Ureter (tissue), 1 donor: ENCODE measurements at regions not wholly inside any gene's neighbourhood (a gene's known extent, or its start where the extent isn't known, plus 50 kb on each side); places are given as distances from the start of the nearest gene placed in this dataset.

Source experiments
- DNase-seq: peaks from one replicate; pipeline ENCODE4 v3.0.0-alpha.2; 2020; ENCODE audit warnings: low spot score
- donor health status: DM: yes; HTN: yes; CAD: no.

GRCh38 chr16:85173981-85174751 is 61.9 kb upstream of the CIBAR2 start:
- no peak for DNase-seq

DNA sequence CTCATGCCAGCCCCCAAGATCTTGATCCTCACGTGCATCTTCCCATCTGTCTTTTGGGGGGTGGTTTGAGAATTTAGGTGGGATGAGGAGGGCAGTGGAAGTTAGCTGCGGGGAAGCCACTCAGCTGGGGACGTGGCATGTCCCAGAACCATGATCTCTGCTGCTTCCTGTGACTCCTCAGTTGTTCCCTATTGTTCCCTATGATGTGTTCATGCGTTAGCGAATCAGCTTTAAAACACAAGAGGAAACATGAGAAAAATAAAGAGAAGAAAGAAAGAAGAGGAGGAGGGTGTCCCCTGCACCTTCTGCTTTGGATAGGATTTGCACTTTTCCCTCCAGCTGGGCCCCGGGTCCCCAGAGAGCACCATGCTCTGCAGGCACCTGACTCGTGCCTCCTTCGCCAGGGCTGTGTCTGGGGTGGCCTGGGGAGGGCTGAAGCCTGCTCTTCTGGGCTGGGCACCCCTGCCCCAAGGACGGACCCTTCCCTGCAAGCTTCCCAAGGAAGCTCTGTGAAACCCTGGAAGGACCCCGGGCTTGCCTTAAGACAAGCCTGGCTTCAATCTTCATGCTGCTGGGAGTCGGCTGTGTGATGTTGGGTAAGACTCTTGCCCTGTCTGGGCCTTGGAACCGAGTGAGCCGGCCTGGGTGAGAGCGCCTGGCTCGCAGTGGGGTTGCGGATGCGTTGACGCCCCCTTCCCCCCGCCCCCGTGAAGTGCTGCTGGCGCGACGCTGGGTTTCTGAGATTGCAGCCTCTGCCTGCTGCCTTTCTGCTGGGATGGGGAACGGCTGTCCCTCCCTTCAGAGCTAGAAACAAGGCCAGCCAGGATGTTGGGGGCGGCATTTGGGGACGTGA is 62.8 kb upstream of the CIBAR2 start:
- DNase-seq = no peak

DNA sequence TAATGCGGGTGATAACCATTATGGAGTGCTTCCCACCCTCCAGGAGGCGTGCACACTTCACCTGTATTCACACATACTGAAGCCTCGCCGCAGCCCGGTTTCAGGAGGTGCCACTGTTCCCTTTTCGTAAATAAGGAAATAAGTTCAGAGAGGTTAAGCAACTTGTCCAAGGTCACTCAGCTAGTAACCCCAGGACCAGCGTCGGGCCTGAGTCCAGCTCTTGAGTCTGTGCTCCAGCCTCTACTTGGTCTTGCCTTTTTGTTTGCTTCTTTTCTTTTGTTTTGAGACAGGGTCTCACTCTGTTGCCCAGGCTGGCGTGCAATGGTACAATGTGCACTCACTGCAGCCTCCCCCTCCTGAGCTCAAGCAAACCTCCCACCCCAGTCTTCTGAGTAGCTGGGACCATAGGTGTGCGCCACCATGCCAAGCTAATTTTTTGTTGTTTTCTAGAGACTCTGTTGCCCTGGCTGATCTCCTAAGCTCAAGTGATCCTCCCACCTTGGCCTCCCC is 63.5 kb upstream of the CIBAR2 start:
- no peak for DNase-seq

DNA sequence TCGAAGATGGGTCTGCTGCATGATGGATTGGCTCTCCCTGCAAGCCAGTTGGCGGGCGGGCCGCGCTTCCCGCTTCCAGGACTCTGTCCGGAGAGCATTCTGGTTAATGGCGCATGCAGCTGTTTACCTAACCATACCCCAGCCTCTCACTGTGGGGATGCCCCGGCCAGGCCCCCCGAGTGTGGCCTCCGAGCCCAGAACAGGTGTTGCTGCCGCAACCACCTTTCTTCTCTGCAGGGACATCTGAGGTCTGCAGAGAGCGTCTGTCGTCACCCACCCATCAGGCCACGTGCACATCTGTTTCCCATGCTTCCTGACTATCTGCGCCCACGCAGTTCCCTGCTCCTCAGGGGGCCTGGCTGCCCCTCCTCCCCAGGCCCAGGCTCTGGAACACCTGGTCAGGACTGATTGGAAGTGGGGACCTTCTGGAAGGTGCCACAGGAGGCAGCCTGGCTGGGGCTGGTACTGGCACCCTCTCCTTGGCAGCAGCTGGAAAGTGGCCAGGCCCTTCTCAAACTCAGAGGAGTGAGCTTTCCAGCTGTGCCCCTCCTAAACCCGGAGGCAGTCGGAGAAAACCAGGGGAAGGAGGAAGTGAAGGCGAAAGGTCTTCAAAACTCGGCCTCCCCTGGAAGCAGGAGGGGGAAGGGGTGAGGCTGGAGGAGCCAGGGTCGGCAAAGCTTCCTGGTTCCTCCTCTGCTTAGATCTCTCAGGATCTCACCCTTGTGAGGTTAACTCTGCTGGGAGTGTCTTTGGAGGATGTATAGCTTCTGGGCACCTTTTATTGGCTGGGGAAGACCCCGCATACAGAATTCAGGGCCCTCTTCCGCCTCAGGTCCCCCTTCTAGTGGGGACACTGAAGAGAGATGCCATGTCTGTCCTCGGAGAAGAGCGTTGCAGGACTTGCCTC is 64.5 kb upstream of the CIBAR2 start:
- DNase-seq = no peak

GRCh38 chr16:85177448-85177846 is 65.2 kb upstream of the CIBAR2 start:
- DNase-seq = no peak

GRCh38 chr16:85178006-85178591 is 65.8 kb upstream of the CIBAR2 start:
- DNase-seq = no peak

DNA sequence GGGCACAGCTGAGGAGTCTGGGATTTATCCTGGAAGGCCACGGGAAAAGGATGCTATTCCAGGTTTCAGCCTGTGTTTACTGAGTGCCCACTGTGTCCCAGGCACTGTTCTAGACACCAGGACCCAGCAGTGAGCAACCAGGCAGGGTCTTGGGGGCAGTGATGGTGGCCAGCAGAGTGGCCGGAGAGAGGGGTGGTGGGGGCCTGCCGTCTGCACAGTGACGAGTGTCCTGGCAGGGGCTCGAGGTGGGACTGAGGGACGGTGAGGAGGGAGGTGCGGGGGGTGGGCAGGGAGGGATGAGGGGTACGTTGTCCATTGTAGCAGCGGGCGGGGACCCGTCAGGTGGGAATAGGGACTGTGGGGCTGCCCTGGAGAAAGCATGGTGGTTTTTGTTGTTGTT is 66.3 kb upstream of the CIBAR2 start:
- no peak for DNase-seq

- no peak for DNase-seq
Observed at GRCh38 chr16:85179344-85180046, 67.2 kb upstream of the CIBAR2 start.

DNA sequence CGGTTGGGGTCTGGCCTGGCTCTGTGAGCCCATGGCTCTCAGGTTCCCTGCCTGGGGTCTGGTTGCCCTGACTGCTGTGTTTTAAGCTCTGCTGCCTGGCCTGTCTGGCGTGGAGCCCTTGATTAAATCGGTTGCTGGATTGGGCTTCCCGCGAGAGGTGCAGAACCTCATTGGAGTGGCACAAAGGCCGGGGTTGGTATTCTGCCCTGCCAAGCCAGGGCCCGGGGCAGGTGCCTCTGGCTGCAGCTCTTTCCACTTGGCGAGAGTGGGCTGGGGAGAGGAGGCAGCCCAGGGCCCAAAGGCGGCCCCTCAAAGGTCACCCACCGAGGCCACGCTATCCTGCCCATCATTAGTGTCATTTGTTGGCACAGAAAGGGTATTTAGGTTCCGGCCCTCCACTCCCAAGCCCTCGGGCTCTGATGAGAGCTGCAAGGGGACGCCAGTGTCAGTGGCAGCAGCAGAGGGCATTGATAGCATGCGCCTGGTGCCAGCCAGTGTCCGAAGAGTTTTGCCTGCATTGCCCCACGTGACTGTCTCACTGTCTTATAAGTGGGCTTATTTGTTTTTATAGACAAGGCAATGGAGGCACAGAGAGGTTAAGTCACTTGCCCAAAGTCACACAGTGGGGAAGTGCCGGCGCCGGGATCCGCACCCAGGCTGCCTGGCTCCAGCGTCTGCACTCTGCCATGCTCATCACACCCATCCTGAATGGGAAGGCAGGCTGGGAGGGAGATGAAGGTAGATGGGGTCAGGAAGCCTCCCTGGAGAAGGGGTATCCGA is 68.0 kb upstream of the CIBAR2 start:
- no peak for DNase-seq

DNA sequence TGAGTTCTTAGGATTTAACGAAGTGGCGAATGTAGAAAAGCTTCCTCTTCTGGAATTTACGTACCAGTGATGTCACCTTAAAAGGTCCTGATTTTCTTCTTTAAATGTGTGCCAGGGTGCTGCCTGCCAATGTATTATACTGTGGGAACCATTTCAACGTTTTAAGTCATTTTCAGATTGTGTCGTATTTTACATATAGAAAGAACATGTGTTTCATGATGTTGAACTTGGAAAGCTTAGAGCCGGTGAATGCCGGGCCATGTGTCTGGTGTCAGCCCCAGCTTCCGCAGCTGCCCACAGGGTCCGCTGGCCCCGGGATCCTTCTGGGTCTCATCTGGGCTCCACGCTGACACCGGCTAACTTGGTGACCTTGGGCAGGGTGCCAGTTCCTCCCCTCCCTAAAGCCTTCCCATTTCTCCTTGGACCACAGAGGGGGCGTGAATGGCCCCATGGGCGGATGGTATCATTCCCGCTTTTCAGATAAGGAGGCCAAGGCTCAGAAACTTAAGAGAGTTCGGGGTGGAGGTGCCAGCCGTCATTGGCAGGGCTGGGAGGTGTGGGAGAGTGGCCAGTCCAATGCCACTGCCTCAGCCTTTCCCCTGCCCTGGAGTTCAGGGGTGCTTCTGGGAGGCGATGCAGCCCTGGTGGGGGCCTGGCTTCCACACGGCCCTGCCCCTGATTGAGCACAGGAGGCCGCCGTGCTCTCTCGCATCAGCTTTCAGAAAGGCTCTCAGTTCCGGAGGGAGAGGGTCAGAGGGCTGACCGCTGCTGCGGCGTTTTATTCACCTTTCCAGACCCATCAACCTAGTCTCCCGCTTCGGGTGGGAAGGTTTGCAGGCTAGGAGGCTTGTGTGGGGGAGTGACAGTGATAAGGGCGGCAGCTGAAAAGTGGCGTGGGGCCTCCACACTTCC is 68.8 kb upstream of the CIBAR2 start:
- no peak for DNase-seq

GRCh38 chr16:85181739-85182129 is 69.5 kb upstream of the CIBAR2 start:
- DNase-seq = no peak

- no peak for DNase-seq
Observed at GRCh38 chr16:85182286-85182685, 70.0 kb upstream of the CIBAR2 start.

DNA sequence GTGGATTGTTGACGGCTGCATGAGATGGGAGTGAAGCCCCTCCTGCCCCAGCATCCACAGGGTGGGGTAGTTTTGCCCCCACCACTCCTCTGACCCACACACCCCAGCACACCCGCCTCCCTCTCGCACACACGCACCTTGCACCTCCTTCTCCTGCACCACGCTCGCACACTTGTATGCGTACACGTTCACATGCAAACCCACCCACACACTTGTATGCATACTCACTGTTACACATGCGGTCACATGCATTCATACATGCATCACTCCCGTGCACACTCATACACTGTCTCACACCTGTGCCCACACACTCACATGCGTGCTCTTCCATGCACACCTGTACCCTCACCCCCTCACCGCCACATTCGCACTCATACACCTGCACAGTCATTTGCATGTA is 70.5 kb upstream of the CIBAR2 start:
- no peak for DNase-seq

DNA sequence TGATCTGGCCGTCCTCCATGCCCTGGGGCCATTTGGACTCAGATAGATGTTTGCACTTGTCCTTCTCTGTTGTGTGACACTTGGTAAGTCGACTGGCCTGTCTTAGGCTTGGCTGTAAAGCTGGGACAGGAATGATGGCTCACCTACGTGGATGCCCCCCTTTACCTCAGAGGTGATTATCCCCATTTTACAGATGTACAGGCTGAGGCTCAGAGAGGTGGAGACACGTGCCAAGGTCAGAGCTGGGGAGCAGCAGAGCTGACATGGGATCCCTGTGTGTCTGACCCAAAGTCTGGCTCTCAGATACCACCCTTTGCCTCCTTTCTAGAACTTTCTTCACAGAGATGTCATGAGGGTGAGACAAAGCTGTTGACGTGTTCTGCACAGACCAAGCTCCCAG is 71.3 kb upstream of the CIBAR2 start:
- DNase-seq = no peak

DNA sequence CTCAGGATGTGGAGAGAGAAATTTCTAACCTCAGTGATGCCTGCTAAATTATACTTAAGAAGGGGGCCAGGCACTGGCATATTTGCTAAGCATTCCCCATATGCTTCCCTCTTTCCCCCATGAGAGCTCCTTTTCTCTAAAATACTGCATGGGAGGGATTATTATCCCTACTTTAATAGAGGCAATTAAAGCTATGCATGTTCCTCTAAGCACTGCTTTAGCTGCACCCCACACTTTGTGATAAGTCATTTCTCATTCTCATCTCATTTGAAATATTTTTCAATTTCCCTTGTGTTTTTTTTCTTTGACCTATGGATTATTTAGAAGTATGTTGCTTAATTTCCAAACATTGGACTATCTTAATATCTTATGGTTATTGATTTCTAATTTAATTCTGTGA is 72.1 kb upstream of the CIBAR2 start:
- DNase-seq = no peak

DNA sequence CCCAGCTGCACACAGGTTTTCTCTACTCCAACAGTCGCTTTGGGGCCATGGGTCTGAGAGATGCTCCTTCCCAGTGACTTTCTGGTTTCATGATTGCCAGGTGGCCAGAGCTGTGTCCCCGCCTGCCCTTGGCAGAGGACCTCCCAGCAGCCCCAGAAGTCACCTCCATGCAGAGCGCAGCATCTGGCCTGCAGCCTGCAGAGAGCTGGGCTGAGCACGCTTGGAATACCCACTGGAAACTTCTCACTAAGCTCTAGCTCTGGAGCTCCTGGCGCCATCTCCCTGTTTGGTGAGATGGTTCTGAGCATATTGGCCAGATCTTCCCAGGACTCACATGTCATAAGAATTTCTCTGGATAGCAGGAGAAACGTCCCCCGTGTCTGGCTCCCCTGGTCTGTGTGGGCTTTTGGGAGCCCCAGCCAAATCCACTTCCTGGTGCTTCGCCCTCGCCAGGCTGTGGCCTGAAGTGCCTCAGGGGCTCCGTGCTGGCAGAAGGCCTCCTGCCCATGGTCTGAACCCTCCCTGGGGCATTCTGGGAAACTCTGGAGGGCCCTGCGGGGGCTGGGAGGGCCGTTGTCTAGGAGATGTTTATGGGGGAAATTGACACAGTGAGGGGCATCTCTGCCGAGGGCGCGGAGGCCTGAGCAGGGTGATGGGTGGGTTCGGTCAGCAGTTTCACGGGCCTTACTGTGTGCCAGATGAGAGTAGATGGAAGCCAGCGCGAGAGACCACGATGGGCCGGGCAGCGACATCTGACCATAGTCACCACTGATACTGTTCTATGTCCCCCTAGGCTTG is 73.2 kb upstream of the CIBAR2 start:
- DNase-seq = no peak

DNA sequence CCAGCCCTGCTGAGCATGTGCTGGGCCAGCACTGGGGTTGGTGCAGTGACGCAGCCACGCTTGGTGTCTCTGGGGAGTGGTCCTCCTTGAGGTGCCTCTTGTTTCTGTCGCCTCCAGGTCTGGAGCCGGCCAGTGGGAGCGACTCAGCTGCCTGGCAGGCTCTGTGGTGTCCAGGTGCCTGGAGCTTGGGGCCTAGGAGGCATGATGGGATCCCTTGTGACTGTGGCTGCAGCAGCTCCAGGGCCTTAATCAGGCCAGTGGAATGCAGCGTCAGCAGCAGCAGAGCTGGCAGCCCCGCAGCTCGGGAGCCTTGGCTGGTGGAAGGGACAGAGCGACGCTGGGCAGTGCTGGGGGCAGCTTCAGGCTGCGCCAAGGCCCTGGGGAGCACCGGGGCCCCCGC is 74.7 kb upstream of the CIBAR2 start:
- no peak for DNase-seq

- no peak for DNase-seq
Observed at GRCh38 chr16:85187447-85187846, 75.2 kb upstream of the CIBAR2 start.
